ENCODE measurements at regions not wholly inside any gene's neighbourhood (a gene's known extent, or its start where the extent isn't known, plus 50 kb on each side); places are given as distances from the start of the nearest gene placed in this dataset.

DNA sequence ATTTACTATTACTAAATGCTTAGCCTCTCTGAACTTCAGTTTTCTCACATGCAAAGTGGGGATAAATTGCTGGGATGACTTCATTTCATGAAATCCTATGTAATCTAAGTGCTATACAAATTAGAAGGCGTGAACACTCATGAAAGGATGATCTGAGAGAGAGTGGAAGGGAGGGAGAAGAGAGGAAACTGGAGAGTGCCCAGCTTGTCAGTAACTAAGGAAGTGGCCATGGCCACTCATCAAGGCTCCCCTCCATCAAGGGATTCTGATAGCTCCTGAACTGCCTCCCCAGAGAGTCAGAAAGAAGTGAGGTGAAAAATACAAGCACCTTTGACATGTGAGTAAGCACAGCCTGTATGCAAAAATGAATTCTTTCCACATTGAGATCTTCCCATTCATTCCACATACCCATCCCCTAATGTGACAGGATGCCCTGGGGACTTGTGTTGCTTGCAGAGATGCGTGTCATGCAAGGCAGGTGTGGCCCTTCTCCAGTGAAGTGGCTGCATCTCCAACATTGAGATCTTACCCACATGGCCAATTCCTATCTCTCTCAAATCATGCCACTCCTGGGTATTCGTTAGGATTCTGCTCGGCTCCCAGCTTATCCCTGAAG lies 76.5 kb upstream of the ITPRID1 start:
- Histone ChIP-seq H3K9me3 (ENCODE audit: control insufficient read depth in 2 of 3, low read length in 3 of 3) (no peaks in the 10 kb centered on the region), H3K4me1 (ENCODE audit: control insufficient read depth in 2 of 2, insufficient read depth in 2 of 2, low read length in 2 of 2) (no peaks in the 10 kb centered on the region), H3K4me3 (ENCODE audit: low read length) (no peak overlapping the region), H3K36me3 (ENCODE audit: control insufficient read depth in 2 of 3, insufficient read depth in 3 of 3, low read length in 3 of 3) (no peaks in the 10 kb centered on the region), H3K27me3 (ENCODE audit: control insufficient read depth in 2 of 2, insufficient read depth in 2 of 2, low read length in 2 of 2) (no peaks in the 10 kb centered on the region), H3K27ac (ENCODE audit: low read depth, low read length) (no peak overlapping the region)
- DNase-seq = no peak
- Mint-ChIP-seq H3K9me3 (peaks cover 0 to 25% (median 0%) of the 10 kb centered on the region in 11 donors), H3K27ac (no peak overlapping the region), H3K36me3 (no peaks in the 10 kb centered on the region), H3K27me3 (peaks cover 0 to 13% (median 3%) of the 10 kb centered on the region in 5 donors), H3K4me1 (no peaks in the 10 kb centered on the region), H3K4me3 (no peak overlapping the region)
- no peak for ATAC-seq
- CTCF ChIA-PET = no interaction called here
- intact Hi-C loops (cut with micrococcal nuclease) = no loop called here
- POLR2A ChIA-PET = no interaction called here

DNA sequence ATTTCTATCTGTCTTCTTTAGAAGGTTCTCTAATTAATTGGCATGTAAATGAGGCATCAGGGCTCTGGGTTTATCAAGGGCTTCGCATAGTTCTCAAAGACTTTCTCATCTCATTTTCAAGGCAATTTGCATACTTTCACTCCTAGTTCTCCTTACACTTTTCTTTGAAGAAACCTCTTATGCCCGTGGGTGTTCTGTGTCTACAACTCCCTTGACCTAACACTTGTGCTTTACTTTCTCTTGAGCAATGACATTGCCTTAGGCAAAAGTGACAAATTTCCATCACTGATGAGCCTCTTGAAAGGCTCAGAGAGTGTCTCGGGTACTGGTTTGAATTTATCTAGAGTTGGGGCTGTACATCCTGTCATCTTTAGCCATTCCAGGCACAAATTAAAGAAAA lies 74.7 kb upstream of the ITPRID1 start:
- DNase-seq (no peak), ATAC-seq (no peak)
- Mint-ChIP-seq H3K4me1 (no peaks in the 10 kb centered on the region), H3K4me3 (no peak overlapping the region), H3K27ac (no peak overlapping the region), H3K27me3 (peaks cover 0 to 13% (median 3%) of the 10 kb centered on the region in 5 donors), H3K9me3 (peaks cover 0 to 21% (median 0%) of the 10 kb centered on the region in 11 donors), H3K36me3 (no peaks in the 10 kb centered on the region)
- Histone ChIP-seq H3K36me3 (ENCODE audit: control insufficient read depth in 2 of 3, insufficient read depth in 3 of 3, low read length in 3 of 3) (no peaks in the 10 kb centered on the region), H3K27me3 (ENCODE audit: control insufficient read depth in 2 of 2, insufficient read depth in 2 of 2, low read length in 2 of 2) (no peaks in the 10 kb centered on the region), H3K4me1 (ENCODE audit: control insufficient read depth in 2 of 2, insufficient read depth in 2 of 2, low read length in 2 of 2) (no peaks in the 10 kb centered on the region), H3K9me3 (ENCODE audit: control insufficient read depth in 2 of 3, low read length in 3 of 3) (no peaks in the 10 kb centered on the region), H3K4me3 (ENCODE audit: low read length) (no peak overlapping the region), H3K27ac (ENCODE audit: low read depth, low read length) (no peak overlapping the region)
- intact Hi-C loops (cut with micrococcal nuclease) = no loop called here
- ChIA-PET CTCF (no interaction called here), POLR2A (no interaction called here)

DNA sequence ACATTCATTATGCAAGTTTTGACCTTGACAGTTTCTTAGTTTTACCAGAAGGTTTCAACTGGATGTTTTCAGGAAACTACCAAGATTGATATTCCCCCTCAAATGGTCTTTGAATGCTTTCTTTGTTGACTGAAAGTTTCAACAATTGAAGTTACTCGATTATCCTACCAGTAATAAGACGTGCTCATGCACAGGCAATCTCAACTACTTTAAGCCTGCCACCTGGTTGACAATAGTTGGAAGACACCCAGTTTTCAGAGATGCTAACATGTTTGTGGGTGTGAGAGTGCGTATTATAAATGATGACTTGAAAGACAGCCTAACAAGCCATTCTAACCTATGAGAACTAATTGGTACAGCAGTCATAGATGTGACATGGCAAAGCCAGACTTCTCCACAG lies 73.4 kb upstream of the ITPRID1 start:
- Mint-ChIP-seq H3K27ac (no peak overlapping the region), H3K4me1 (no peaks in the 10 kb centered on the region), H3K4me3 (no peak overlapping the region), H3K9me3 (peaks cover 0 to 14% (median 0%) of the 10 kb centered on the region in 11 donors), H3K36me3 (no peaks in the 10 kb centered on the region), H3K27me3 (peaks cover 0 to 7% (median 3%) of the 10 kb centered on the region in 5 donors)
- no peaks in the 10 kb centered on the region for H3K4me1 ChIP-seq (ENCODE audit: control insufficient read depth in 2 of 2, insufficient read depth in 2 of 2, low read length in 2 of 2)
- H3K27ac ChIP-seq (ENCODE audit: low read depth, low read length) = no peak overlapping the region
- H3K27me3 ChIP-seq (ENCODE audit: control insufficient read depth in 2 of 2, insufficient read depth in 2 of 2, low read length in 2 of 2) = no peaks in the 10 kb centered on the region
- ATAC-seq (no peak), DNase-seq (no peak)
- H3K4me3 ChIP-seq (ENCODE audit: low read length) = no peak overlapping the region
- ChIA-PET CTCF (no interaction called here), POLR2A (no interaction called here)
- H3K36me3 ChIP-seq (ENCODE audit: control insufficient read depth in 2 of 3, insufficient read depth in 3 of 3, low read length in 3 of 3) = no peaks in the 10 kb centered on the region
- intact Hi-C loops (cut with micrococcal nuclease) = no loop called here
- H3K9me3 ChIP-seq (ENCODE audit: control insufficient read depth in 2 of 3, low read length in 3 of 3) = no peaks in the 10 kb centered on the region

DNA sequence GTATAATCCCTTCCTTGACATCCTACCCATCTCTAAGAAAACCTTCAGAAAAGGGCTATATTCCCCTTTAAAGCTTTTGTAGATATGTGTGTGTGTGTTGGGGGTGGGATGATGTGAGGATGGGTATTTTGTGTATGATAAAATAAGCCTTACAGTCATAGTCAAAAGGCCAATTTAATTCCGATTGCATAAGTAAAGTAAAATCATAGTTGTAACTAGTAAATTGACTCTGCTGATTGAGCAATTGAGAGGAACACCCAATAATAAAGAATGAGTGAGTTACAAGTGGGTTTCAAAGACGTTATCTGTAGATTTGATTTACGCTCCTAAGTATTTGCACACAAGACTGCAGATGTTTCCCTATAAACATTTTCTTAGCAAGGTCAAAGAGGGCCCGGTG lies 71.3 kb upstream of the ITPRID1 start:
- Mint-ChIP-seq H3K36me3 (no peaks in the 10 kb centered on the region), H3K4me1 (no peaks in the 10 kb centered on the region), H3K27ac (no peak overlapping the region), H3K4me3 (no peak overlapping the region), H3K9me3 (peaks cover 0 to 8% (median 0%) of the 10 kb centered on the region in 11 donors), H3K27me3 (peaks cover 0 to 7% (median 3%) of the 10 kb centered on the region in 5 donors)
- Histone ChIP-seq H3K4me3 (ENCODE audit: low read length) (no peak overlapping the region), H3K36me3 (ENCODE audit: control insufficient read depth in 2 of 3, insufficient read depth in 3 of 3, low read length in 3 of 3) (no peaks in the 10 kb centered on the region), H3K27me3 (ENCODE audit: control insufficient read depth in 2 of 2, insufficient read depth in 2 of 2, low read length in 2 of 2) (no peaks in the 10 kb centered on the region), H3K27ac (ENCODE audit: low read depth, low read length) (no peak overlapping the region), H3K9me3 (ENCODE audit: control insufficient read depth in 2 of 3, low read length in 3 of 3) (no peaks in the 10 kb centered on the region), H3K4me1 (ENCODE audit: control insufficient read depth in 2 of 2, insufficient read depth in 2 of 2, low read length in 2 of 2) (no peaks in the 10 kb centered on the region)
- ATAC-seq = no peak
- no peak for DNase-seq
- POLR2A ChIA-PET = no interaction called here
- CTCF ChIA-PET = no interaction called here
- intact Hi-C loops (cut with micrococcal nuclease) = loop anchor here in 1 of 2 donors (1.0 kb wide), 1 partner anchor 46 kb away; no protein-coding TSS in a partner anchor

DNA sequence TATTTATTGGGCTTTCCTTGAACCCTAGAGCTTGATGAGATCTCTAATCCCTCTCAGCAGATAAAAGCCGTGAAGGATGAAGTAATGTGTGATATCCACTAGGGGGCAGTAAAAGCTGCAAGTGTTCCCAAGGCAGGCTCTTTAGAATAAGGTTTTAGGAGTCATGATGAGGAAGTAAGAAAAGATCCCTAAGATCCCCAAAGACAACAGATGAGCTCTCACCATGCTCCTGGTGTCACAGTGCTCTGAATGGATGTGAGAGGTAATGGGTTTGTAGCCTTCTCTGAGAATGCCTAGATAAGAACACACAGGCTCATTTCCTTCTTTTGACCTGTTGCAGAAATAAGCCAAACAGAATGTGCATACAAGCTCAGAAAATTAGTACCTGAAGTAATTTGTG lies 70.4 kb upstream of the ITPRID1 start:
- H3K4me1 Mint-ChIP-seq = no peaks in the 10 kb centered on the region
- Histone ChIP-seq H3K4me3 (ENCODE audit: low read length) (no peak overlapping the region), H3K27me3 (ENCODE audit: control insufficient read depth in 2 of 2, insufficient read depth in 2 of 2, low read length in 2 of 2) (no peaks in the 10 kb centered on the region), H3K4me1 (ENCODE audit: control insufficient read depth in 2 of 2, insufficient read depth in 2 of 2, low read length in 2 of 2) (no peaks in the 10 kb centered on the region), H3K27ac (ENCODE audit: low read depth, low read length) (no peak overlapping the region), H3K9me3 (ENCODE audit: control insufficient read depth in 2 of 3, low read length in 3 of 3) (no peaks in the 10 kb centered on the region), H3K36me3 (ENCODE audit: control insufficient read depth in 2 of 3, insufficient read depth in 3 of 3, low read length in 3 of 3) (no peaks in the 10 kb centered on the region)
- H3K4me3 Mint-ChIP-seq = no peak overlapping the region
- no peaks in the 10 kb centered on the region for H3K36me3 Mint-ChIP-seq
- peaks cover 0 to 7% (median 3%) of the 10 kb centered on the region in 5 donors for H3K27me3 Mint-ChIP-seq
- CTCF ChIA-PET = interaction anchor here (0.8 kb wide), 1 partner anchor 14 kb away, joined by 3 read pairs; no protein-coding TSS in a partner anchor
- peaks cover 0 to 7% (median 0%) of the 10 kb centered on the region in 11 donors for H3K9me3 Mint-ChIP-seq
- ATAC-seq (peak; percentile 47), DNase-seq (no peak)
- intact Hi-C loops (cut with micrococcal nuclease) = loop anchor here in 1 of 2 donors (1.0 kb wide), 1 partner anchor 45 kb away; no protein-coding TSS in a partner anchor
- POLR2A ChIA-PET = no interaction called here
- H3K27ac Mint-ChIP-seq = no peak overlapping the region

DNA sequence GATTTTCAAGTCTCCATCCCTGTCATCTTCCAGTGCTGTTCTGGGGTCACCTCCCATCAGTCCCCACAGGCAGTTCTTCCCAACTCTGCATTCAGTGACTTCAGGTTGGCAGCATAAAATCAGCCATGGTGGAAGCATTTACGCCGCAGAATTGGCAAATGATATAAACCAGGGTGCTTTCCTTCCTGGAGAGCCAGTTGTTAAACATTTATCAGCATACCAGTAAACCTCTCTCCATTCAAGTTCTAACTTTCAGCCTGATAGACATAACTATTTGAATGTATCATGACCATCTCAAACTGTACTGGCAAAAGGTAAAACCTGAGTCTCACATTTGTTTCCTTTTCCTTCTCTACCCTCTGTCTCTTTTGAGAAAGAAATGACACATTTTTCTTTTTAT lies 69.7 kb upstream of the ITPRID1 start:
- Mint-ChIP-seq H3K4me1 (no peaks in the 10 kb centered on the region), H3K36me3 (no peaks in the 10 kb centered on the region), H3K27ac (no peak overlapping the region), H3K27me3 (peaks cover 0 to 7% (median 3%) of the 10 kb centered on the region in 5 donors), H3K4me3 (no peak overlapping the region), H3K9me3 (peaks cover 0 to 9% (median 0%) of the 10 kb centered on the region in 11 donors)
- Histone ChIP-seq H3K27ac (ENCODE audit: low read depth, low read length) (no peak overlapping the region), H3K4me3 (ENCODE audit: low read length) (no peak overlapping the region), H3K4me1 (ENCODE audit: control insufficient read depth in 2 of 2, insufficient read depth in 2 of 2, low read length in 2 of 2) (no peaks in the 10 kb centered on the region), H3K36me3 (ENCODE audit: control insufficient read depth in 2 of 3, insufficient read depth in 3 of 3, low read length in 3 of 3) (no peaks in the 10 kb centered on the region), H3K9me3 (ENCODE audit: control insufficient read depth in 2 of 3, low read length in 3 of 3) (no peaks in the 10 kb centered on the region), H3K27me3 (ENCODE audit: control insufficient read depth in 2 of 2, insufficient read depth in 2 of 2, low read length in 2 of 2) (no peaks in the 10 kb centered on the region)
- CTCF ChIA-PET = no interaction called here
- DNase-seq (no peak), ATAC-seq (no peak)
- POLR2A ChIA-PET = no interaction called here
- intact Hi-C loops (cut with micrococcal nuclease) = no loop called here

DNA sequence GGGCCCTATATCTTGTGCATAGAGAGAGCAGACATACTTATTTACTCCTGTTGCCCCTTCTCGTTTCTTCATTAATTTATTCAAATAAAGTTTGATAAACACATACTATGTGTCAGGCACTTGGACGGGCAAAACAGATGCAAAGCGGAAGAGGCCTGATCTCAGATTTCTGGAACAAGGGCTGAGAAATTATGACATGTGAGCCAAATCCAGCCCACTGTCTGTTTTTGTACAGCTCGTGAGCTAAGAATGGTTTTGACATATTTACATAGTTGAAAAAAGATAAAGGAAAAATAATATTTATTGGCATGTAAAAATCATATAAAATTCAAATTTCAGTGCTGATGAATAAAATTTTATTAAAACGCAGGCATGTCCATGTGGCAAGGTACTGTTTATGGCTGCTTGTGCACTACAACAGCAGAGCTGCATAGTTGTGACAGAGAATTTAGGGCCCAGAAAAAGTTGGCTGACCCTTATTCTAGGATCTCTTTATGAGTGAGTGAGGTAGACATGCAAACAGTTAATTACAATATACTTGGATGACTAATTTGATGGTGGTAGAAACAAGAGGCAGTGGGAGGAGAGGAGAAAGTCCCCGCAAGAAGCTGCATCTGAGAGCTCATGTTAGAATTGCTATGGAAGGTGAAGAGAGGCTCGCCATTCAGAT lies 68.1 kb upstream of the ITPRID1 start:
- Histone ChIP-seq H3K27me3 (ENCODE audit: control insufficient read depth in 2 of 2, insufficient read depth in 2 of 2, low read length in 2 of 2) (no peaks in the 10 kb centered on the region), H3K36me3 (ENCODE audit: control insufficient read depth in 2 of 3, insufficient read depth in 3 of 3, low read length in 3 of 3) (no peaks in the 10 kb centered on the region), H3K27ac (ENCODE audit: low read depth, low read length) (no peak overlapping the region), H3K9me3 (ENCODE audit: control insufficient read depth in 2 of 3, low read length in 3 of 3) (no peaks in the 10 kb centered on the region), H3K4me3 (ENCODE audit: low read length) (no peak overlapping the region), H3K4me1 (ENCODE audit: control insufficient read depth in 2 of 2, insufficient read depth in 2 of 2, low read length in 2 of 2) (no peaks in the 10 kb centered on the region)
- intact Hi-C loops (cut with micrococcal nuclease) = no loop called here
- Mint-ChIP-seq H3K4me3 (no peak overlapping the region), H3K27me3 (peaks cover 0 to 7% (median 3%) of the 10 kb centered on the region in 5 donors), H3K36me3 (no peaks in the 10 kb centered on the region), H3K9me3 (peaks cover 0 to 17% (median 0%) of the 10 kb centered on the region in 11 donors), H3K27ac (no peak overlapping the region), H3K4me1 (no peaks in the 10 kb centered on the region)
- CTCF ChIA-PET = no interaction called here
- POLR2A ChIA-PET = no interaction called here
- no peak for ATAC-seq
- no peak for DNase-seq
